ENCODE measurements at regions not wholly inside any gene's neighbourhood (a gene's known extent, or its start where the extent isn't known, plus 50 kb on each side); places are given as distances from the start of the nearest gene placed in this dataset.

- H3K27ac ChIP-seq (ENCODE audit: low read length), result no peak overlapping the region
- TF ChIP-seq TCF7L2 (IDR thresholded peaks at IDR 0.05; ENCODE audit: low read depth, low read length) (no peak), SIN3A (IDR thresholded peaks at IDR 0.05; ENCODE audit: borderline replicate concordance, insufficient read depth, low read depth, low read length) (no peak)
- POLR2A ChIA-PET, result no interaction called here
- ATAC-seq (no peak), DNase-seq (ENCODE audit: low read depth, low spot score) (no peak)
- H3K36me3 ChIP-seq (ENCODE audit: control insufficient read depth, insufficient read depth, low read length), result no peaks in the 10 kb centered on the region
- intact Hi-C loops (cut with micrococcal nuclease; ENCODE audit: unreplicated experiment), result no loop called here
- H3K4me1 ChIP-seq (ENCODE audit: control insufficient read depth, insufficient read depth, low read length), result no peaks in the 10 kb centered on the region
- in situ Hi-C loops (cut with HindIII; ENCODE audit: low pct_unique_long_range_greater_than_20kb, low sequenced_read_pairs), result no loop called here
- no peaks in the 10 kb centered on the region for H3K27me3 ChIP-seq (ENCODE audit: control insufficient read depth, insufficient read depth, low read length)
- CTCF ChIA-PET, result no interaction called here
- no TSS peak for BruUV-seq (replicated peaks)
- H3K4me3 ChIP-seq (ENCODE audit: low read depth in 2 of 2, low read length in 2 of 2), result no peak overlapping the region
- no peaks in the 10 kb centered on the region for H3K9me3 ChIP-seq (ENCODE audit: control insufficient read depth, insufficient read depth, low read depth, low read length)
Measured at GRCh38 chr2:22992441-22992840, 392.5 kb upstream of the KLHL29 start.

GRCh38 chr2:22993250-22993649 is 391.7 kb upstream of the KLHL29 start:
- ChIA-PET POLR2A (no interaction called here), CTCF (no interaction called here)
- no peaks in the 10 kb centered on the region for H3K27me3 ChIP-seq (ENCODE audit: control insufficient read depth, insufficient read depth, low read length)
- no peak overlapping the region for H3K4me3 ChIP-seq (ENCODE audit: low read depth in 2 of 2, low read length in 2 of 2)
- no peak for ATAC-seq
- in situ Hi-C loops (cut with HindIII; ENCODE audit: low pct_unique_long_range_greater_than_20kb, low sequenced_read_pairs) (no loop called here), intact Hi-C loops (cut with micrococcal nuclease; ENCODE audit: unreplicated experiment) (no loop called here)
- no peaks in the 10 kb centered on the region for H3K36me3 ChIP-seq (ENCODE audit: control insufficient read depth, insufficient read depth, low read length)
- BruUV-seq (replicated peaks), result no TSS peak
- H3K27ac ChIP-seq (ENCODE audit: low read length), result no peak overlapping the region
- no peak for TF ChIP-seq SIN3A (IDR thresholded peaks at IDR 0.05; ENCODE audit: borderline replicate concordance, insufficient read depth, low read depth, low read length)
- TF ChIP-seq CTCF (IDR thresholded peaks at IDR 0.05), result no peak
- no peak for TF ChIP-seq REST (IDR thresholded peaks at IDR 0.05; ENCODE audit: insufficient read depth in 1 of 2, low read depth in 2 of 2, low read length in 1 of 2)
- no peak for TF ChIP-seq POLR2AphosphoS5 (IDR thresholded peaks at IDR 0.05; ENCODE audit: low read depth, low read length)
- TF ChIP-seq TCF7L2 (IDR thresholded peaks at IDR 0.05; ENCODE audit: low read depth, low read length), result no peak
- DNase-seq (ENCODE audit: low read depth, low spot score), result no peak
- H3K9me3 ChIP-seq (ENCODE audit: control insufficient read depth, insufficient read depth, low read depth, low read length), result no peaks in the 10 kb centered on the region
- no peaks in the 10 kb centered on the region for H3K4me1 ChIP-seq (ENCODE audit: control insufficient read depth, insufficient read depth, low read length)

- POLR2A ChIA-PET, result no interaction called here
- Histone ChIP-seq H3K9me3 (ENCODE audit: control insufficient read depth, insufficient read depth, low read depth, low read length) (no peaks in the 10 kb centered on the region), H3K27me3 (ENCODE audit: control insufficient read depth, insufficient read depth, low read length) (no peaks in the 10 kb centered on the region), H3K4me3 (ENCODE audit: low read depth in 2 of 2, low read length in 2 of 2) (no peak overlapping the region), H3K27ac (ENCODE audit: low read length) (no peak overlapping the region), H3K4me1 (ENCODE audit: control insufficient read depth, insufficient read depth, low read length) (no peaks in the 10 kb centered on the region), H3K36me3 (ENCODE audit: control insufficient read depth, insufficient read depth, low read length) (no peaks in the 10 kb centered on the region)
- DNase-seq (ENCODE audit: low read depth, low spot score) (no peak), ATAC-seq (no peak)
- CTCF ChIA-PET, result no interaction called here
- in situ Hi-C loops (cut with HindIII; ENCODE audit: low pct_unique_long_range_greater_than_20kb, low sequenced_read_pairs), result no loop called here
- intact Hi-C loops (cut with micrococcal nuclease; ENCODE audit: unreplicated experiment), result no loop called here
- BruUV-seq (replicated peaks), result no TSS peak
- TF ChIP-seq REST (IDR thresholded peaks at IDR 0.05; ENCODE audit: insufficient read depth in 1 of 2, low read depth in 2 of 2, low read length in 1 of 2), result no peak
- TF ChIP-seq CTCF (IDR thresholded peaks at IDR 0.05), result no peak
- no peak for TF ChIP-seq SIN3A (IDR thresholded peaks at IDR 0.05; ENCODE audit: borderline replicate concordance, insufficient read depth, low read depth, low read length)
- no peak for TF ChIP-seq POLR2AphosphoS5 (IDR thresholded peaks at IDR 0.05; ENCODE audit: low read depth, low read length)
- TF ChIP-seq TCF7L2 (IDR thresholded peaks at IDR 0.05; ENCODE audit: low read depth, low read length), result no peak
Measured at GRCh38 chr2:22995576-22995975, 389.4 kb upstream of the KLHL29 start.

All from Panc1 (cell line).